Activated B cell treated with CpG ODN at 0.5 μM for 24 hours (primary cell): ENCODE measurements at regions not wholly inside any gene's neighbourhood (a gene's known extent, or its start where the extent isn't known, plus 50 kb on each side); places are given as distances from the start of the nearest gene placed in this dataset.

Experiments
- ATAC-seq: fragments of 200-7000 bp; cut with Tn5 transposase; one replicate; pipeline ENCODE4 v1.10.0; 2021; ENCODE audit warnings: low read depth, mild to moderate bottlenecking, moderate library complexity
- CTCF ChIA-PET: fragments of 350-600 bp; sonication (Branson Sonifier 250); formaldehyde crosslinking; loops from one replicate; lab custom pipeline; 2021; ENCODE audit warnings: antibody characterized with exemption; lab: Charles Lee
- POLR2A ChIA-PET: fragments of 350-600 bp; sonication (Branson Sonifier 250); formaldehyde crosslinking; loops from one replicate; lab custom pipeline; 2021; ENCODE audit warnings: antibody characterized with exemption; lab: Charles Lee
- DNase-seq: peaks from one replicate; pipeline ENCODE4 v3.0.0; 2022
- H3K27ac Mint-ChIP-seq: one replicate; pipeline ENCODE4 v1.8.0; 2020; ENCODE audit warnings: mixed read lengths
- H3K27me3 Mint-ChIP-seq: one replicate; pipeline ENCODE4 v1.8.0; 2021; ENCODE audit warnings: mixed read lengths
- H3K36me3 Mint-ChIP-seq: one replicate; pipeline ENCODE4 v1.8.0; 2021; ENCODE audit warnings: low read depth, mixed read lengths
- H3K4me1 Mint-ChIP-seq: one replicate; pipeline ENCODE4 v1.8.0; 2021; ENCODE audit warnings: mixed read lengths
- H3K4me3 Mint-ChIP-seq: one replicate; pipeline ENCODE4 v1.8.0; 2020; ENCODE audit warnings: mild to moderate bottlenecking, mixed read lengths
- H3K9me3 Mint-ChIP-seq: one replicate; pipeline ENCODE4 v1.8.0; 2020; ENCODE audit warnings: mixed read lengths
- intact Hi-C: fragments of 100-400 bp; cut with micrococcal nuclease; formaldehyde crosslinking; loops from one replicate; pipeline ENCODE4 v1.15.1; 2024
- TF ChIP-seq, protein P1 (sequence below): fragments of 200-600 bp; IDR thresholded peaks from one replicate; pipeline ENCODE4 v1.8.0; 2022; ENCODE audit warnings: antibody characterized with exemption, mild to moderate bottlenecking

DNA sequence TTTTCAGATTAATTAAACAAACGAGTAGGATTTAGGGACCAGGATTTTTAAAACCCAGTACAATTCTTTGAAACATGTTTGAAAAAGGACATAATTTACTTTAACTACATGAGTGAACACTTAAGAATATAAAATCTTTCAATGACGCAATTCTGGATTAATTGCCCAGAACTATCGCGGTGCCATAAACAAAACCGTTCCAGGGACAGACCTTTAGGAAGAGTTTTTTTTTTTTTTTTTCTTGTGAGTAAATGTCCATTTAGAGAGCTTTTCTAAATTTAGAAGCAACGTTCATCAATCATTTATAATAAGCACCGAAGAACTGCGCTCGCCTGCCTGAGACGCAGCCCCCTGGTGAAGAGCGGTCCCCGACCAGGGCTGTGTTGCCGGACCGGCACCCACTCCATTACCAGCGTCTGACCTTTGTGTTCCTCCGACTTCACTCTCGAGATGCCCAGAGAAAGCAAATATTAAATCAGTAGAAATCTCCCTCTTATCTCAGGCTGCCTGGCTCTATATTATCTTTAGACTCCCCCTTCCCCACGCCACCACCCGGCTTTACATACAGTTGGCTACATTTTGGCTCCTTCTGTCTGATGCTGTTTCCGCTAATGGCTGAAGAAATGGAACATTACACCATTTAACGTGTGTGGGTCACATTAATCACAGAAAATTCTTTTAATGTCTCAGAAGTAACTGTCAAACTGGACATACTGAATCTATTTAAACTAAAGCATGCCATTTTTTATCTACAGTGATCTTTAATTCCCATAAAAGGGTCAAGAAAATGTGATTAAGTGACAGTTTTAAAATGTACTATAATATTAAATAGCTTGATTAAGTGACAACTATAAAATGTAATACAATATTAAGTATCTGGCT is 364.0 kb upstream of the MEIS1 start:
- no peaks in the 10 kb centered on the region for H3K36me3 Mint-ChIP-seq
- POLR2A ChIA-PET: no interaction called here
- TF ChIP-seq, protein P1, sequence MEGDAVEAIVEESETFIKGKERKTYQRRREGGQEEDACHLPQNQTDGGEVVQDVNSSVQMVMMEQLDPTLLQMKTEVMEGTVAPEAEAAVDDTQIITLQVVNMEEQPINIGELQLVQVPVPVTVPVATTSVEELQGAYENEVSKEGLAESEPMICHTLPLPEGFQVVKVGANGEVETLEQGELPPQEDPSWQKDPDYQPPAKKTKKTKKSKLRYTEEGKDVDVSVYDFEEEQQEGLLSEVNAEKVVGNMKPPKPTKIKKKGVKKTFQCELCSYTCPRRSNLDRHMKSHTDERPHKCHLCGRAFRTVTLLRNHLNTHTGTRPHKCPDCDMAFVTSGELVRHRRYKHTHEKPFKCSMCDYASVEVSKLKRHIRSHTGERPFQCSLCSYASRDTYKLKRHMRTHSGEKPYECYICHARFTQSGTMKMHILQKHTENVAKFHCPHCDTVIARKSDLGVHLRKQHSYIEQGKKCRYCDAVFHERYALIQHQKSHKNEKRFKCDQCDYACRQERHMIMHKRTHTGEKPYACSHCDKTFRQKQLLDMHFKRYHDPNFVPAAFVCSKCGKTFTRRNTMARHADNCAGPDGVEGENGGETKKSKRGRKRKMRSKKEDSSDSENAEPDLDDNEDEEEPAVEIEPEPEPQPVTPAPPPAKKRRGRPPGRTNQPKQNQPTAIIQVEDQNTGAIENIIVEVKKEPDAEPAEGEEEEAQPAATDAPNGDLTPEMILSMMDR: no peak
- intact Hi-C loops: no loop called here
- no peaks in the 10 kb centered on the region for H3K4me1 Mint-ChIP-seq
- no peak overlapping the region for H3K4me3 Mint-ChIP-seq
- no peak for ATAC-seq
- no peak overlapping the region for H3K27ac Mint-ChIP-seq
- H3K27me3 Mint-ChIP-seq: no peaks in the 10 kb centered on the region
- CTCF ChIA-PET: no interaction called here
- no peak for DNase-seq
- H3K9me3 Mint-ChIP-seq: no peaks in the 10 kb centered on the region

GRCh38 chr2:66069937-66070720 is 364.8 kb upstream of the MEIS1 start:
- CTCF ChIA-PET: no interaction called here

GRCh38 chr2:66066032-66066431 is 368.9 kb upstream of the MEIS1 start:
- no peaks in the 10 kb centered on the region for H3K9me3 Mint-ChIP-seq
- H3K4me3 Mint-ChIP-seq: no peak overlapping the region
- intact Hi-C loops: no loop called here
- TF ChIP-seq, protein P1: no peak
- H3K27ac Mint-ChIP-seq: no peak overlapping the region
- ChIA-PET CTCF (no interaction called here), POLR2A (no interaction called here)
- no peaks in the 10 kb centered on the region for H3K4me1 Mint-ChIP-seq
- ATAC-seq (no peak), DNase-seq (no peak)
- H3K36me3 Mint-ChIP-seq: no peaks in the 10 kb centered on the region
- no peaks in the 10 kb centered on the region for H3K27me3 Mint-ChIP-seq

More at GRCh38 chr2:66069937-66070720, 364.8 kb upstream of the MEIS1 start:
- Mint-ChIP-seq H3K27ac (no peak overlapping the region), H3K36me3 (no peaks in the 10 kb centered on the region), H3K4me1 (no peaks in the 10 kb centered on the region), H3K4me3 (no peak overlapping the region), H3K27me3 (no peaks in the 10 kb centered on the region), H3K9me3 (no peaks in the 10 kb centered on the region)
- TF ChIP-seq, protein P1: no peak
- ATAC-seq (no peak), DNase-seq (no peak)
- intact Hi-C loops: no loop called here
- POLR2A ChIA-PET: no interaction called here

GRCh38 chr2:66059332-66059731 is 375.6 kb upstream of the MEIS1 start:
- CTCF ChIA-PET: no interaction called here
- H3K36me3 Mint-ChIP-seq: no peaks in the 10 kb centered on the region
- intact Hi-C loops: no loop called here
- no peaks in the 10 kb centered on the region for H3K4me1 Mint-ChIP-seq
- no peak overlapping the region for H3K27ac Mint-ChIP-seq
- POLR2A ChIA-PET: no interaction called here
- TF ChIP-seq, protein P1: no peak
- no peak for DNase-seq
- H3K9me3 Mint-ChIP-seq: no peaks in the 10 kb centered on the region
- ATAC-seq: no peak
- H3K4me3 Mint-ChIP-seq: no peak overlapping the region
- peaks cover 4% of the 10 kb centered on the region for H3K27me3 Mint-ChIP-seq

DNA sequence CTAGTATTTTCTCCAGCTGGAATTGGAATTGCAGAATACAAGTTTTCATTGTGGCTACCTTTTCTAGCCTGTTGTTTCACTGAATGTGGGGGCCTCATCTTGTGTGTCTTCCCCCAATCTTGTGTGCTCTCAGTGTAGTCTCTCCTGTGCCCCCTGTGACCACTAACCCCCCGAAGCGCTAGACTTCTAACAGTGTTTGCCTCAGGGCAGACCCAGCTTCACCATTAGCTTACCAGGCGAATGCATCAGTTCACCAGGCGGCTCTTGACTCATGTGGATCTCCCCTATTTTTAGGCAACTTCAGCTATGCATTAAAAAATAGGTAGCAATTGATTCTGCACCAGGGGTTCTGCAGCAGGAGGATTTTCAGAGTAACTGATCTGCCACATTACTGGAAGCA is 376.2 kb upstream of the MEIS1 start:
- H3K27ac Mint-ChIP-seq: no peak overlapping the region
- ChIA-PET CTCF (no interaction called here), POLR2A (no interaction called here)
- ATAC-seq: no peak
- TF ChIP-seq, protein P1: no peak
- no peaks in the 10 kb centered on the region for H3K4me1 Mint-ChIP-seq
- no peaks in the 10 kb centered on the region for H3K36me3 Mint-ChIP-seq
- no peaks in the 10 kb centered on the region for H3K9me3 Mint-ChIP-seq
- peaks cover 4% of the 10 kb centered on the region for H3K27me3 Mint-ChIP-seq
- H3K4me3 Mint-ChIP-seq: no peak overlapping the region
- intact Hi-C loops: no loop called here
- no peak for DNase-seq
